Stimulated activated naive CD8-positive, alpha-beta T cell treated with anti-CD3 and anti-CD28 coated beads, Interleukin-15, Interleukin-2, amounts not matched to agents 100 U/mL and 50 U/mL, for 24 hours (primary cell): ENCODE measurements at regions not wholly inside any gene's neighbourhood (a gene's known extent, or its start where the extent isn't known, plus 50 kb on each side); places are given as distances from the start of the nearest gene placed in this dataset.
"Not testable (repeated sequence)": the region's sequence is repeated elsewhere in the genome, so short reads cannot be mapped to it uniquely, and the experiment has no call there.

ENCODE experiments used
- ATAC-seq: fragments of 150-1000 bp; cut with Tn5 transposase; one replicate; pipeline ENCODE4 v1.10.0; 2021
- DNase-seq: peaks from one replicate; pipeline ENCODE4 v3.0.0; 2021

- DNase-seq: no peak
- ATAC-seq: peak; percentile 14
Measured at GRCh38 chr2:133884739-133885381, 316.6 kb upstream of the NCKAP5 start.

DNA sequence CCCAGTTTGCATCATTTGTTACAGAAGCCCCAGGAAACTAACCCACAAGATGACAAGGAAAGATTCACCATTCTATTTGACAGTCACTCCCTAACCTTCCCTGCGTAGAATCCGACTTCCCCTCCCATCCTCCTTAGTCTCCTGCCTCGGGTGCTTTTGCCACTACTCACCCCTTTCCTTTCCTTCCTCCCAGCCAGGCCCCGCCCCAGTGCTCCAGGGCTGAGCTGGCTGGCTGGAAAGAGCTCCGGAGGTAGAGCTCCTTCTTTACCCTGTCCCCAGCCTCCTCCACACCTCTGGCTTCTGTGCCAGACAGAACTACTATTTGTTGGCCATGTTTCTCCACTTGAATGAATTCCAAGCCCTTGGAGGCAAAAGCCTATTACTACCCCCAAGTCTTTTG lies 317.6 kb upstream of the NCKAP5 start:
- no peak for ATAC-seq
- DNase-seq: no peak

DNA sequence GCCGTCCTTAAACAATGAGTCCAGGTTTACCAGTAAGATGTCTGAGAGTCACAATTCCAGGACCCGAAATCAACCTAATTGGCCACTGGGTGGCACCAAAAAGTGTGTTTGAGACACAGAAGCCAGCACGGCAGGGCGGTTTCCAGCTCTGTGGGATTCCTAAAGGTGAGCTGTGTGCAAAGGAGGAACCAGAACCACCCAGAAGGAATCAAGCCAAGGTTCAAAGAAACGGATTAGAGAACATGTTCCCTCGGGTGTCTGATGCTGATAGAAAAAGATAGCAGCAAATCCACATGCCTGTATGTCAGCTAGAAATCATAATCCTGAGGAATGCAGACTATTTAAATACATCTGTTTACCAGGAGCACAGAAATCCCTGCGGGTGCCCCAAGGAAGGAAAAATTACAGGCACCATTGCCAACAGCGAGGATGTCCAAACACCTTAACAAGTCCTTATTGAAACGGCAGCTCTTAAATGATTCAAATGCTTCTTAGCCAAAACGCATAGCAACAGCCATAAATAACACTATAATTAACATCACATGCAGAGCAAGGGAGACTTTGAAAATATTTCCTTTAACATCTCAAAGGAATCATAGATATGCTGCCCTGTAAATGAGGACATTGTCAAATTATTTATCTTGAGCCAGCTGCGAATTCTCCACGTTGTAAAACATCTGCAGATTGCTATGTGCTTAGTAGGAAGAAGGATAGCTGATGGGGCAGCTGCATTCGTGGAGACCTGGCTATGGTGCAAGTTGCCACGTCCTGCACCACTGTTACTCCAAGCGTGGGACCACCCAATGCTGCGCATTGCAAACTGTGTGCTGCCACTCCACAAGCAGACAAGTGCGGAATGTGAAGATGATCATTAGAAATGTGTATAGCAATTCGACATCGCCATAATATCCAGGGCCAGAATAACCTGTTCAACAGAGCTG lies 318.7 kb upstream of the NCKAP5 start:
- DNase-seq (peak; percentile 46), ATAC-seq (no peak)

GRCh38 chr2:133887676-133888040 lies 319.4 kb upstream of the NCKAP5 start:
- DNase-seq (no peak), ATAC-seq (no peak)

DNA sequence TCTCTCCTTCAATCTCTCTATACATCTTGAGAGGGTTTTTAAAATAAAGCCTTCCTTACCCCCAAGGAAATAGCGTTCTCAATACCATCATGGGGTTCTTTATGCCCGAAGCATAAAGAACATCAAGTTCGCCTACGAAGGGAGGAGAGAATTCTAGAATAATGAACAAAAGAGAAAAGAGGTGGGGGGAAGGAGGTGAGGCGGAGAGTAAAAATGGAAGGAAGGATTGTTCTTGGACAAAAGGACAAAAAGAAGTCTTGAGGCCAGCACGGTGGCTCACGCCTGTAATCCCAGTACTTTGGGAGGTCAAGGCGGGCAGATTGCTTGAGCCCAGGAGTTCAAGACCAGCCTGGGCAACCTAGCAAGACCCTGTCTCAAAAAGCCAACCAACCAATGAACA lies 319.8 kb upstream of the NCKAP5 start:
- ATAC-seq: no peak
- DNase-seq: no peak

- DNase-seq (no peak), ATAC-seq (no peak)
Measured at GRCh38 chr2:133888621-133889219, 320.5 kb upstream of the NCKAP5 start.

DNA sequence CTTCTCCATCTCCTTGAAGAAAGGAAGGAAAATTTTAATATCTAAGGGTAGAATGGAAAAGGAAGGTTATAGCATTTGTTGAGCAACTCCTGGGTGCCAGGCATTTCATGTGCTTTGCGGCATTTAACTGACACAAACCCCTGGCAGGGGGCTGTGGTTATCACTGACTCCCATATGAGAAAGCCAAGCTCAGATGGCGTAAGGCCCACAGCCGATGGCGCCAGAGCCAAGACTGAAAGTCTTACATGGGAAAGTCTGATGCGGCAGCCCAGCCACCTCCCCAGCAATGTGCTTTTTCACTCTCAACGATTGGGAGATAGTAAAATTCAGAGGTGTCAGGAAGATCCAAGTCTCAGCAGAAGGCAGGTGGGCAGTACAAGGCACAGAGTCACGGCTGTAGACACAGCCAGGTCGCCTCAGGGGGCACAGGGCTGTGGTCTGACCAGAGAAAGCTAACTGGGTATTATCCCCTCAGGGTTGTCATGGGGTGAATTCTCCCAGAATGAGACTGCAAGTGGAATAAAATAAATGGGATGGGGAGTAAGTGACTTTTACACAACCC lies 324.2 kb upstream of the NCKAP5 start:
- DNase-seq (no peak), ATAC-seq (no peak)

GRCh38 chr2:133894429-133894828 lies 326.2 kb upstream of the NCKAP5 start:
- ATAC-seq (no peak), DNase-seq (no peak)

DNA sequence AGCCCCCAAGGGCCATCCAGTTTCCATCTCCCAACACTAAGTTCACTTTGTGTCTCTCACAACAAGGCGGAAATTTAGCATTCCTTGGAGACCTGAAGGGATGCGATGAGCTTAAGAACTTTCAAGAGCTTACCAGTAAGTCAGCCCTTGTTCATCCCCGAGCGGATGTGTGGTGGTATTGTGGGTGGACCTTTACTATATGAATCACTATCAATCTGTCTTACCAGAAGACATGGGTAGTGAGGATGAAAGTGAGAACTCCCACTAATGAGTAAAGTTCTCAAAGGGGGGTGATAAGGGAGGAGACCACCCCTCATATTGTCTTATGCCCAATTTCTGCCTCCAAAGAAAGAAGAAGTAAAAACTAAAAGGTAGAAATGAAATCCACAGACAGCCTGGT lies 329.6 kb upstream of the NCKAP5 start:
- ATAC-seq, DNase-seq: not testable (repeated sequence)

- DNase-seq: no peak
- no peak for ATAC-seq
Measured at GRCh38 chr2:133900909-133901308, 332.6 kb upstream of the NCKAP5 start.

GRCh38 chr2:133906396-133906795 lies 338.1 kb upstream of the NCKAP5 start:
- DNase-seq (no peak), ATAC-seq (no peak)

DNA sequence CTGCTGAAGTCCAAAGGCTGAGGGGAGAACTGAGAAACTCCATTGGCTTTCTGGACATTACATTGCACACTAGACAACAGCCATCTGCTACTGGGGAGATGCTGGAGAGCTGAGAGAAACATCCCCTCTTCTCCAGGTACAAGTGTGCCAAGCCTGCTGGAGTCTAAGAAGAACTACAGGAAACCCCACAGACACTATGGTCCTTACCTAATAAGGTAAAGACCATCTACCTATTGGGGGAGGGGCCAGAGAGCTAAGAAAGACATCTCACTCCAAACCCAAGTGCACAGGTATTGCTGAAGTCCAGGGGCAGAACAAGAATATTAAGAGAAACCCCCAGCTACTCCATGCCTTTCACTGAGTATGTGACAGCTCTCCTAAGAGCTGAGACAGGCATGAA lies 338.7 kb upstream of the NCKAP5 start:
- DNase-seq (no peak), ATAC-seq (no peak)

DNA sequence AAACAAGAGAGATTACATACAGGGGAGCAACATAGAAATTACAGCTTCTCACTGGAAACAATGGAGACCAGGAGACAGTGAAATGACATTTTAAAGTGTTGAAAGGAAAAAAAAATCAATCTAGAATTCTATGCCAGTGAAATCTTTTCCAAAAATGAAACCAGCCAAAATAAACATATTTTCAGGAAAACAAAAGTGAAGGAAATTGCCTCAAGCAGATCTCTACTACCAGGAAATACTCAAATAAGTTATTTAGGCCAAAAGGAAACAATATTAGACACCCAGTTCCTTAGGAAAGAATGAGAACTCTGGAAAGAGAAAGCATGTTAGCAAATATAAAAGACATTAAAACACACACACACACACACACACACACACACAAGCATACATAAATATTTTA lies 339.9 kb upstream of the NCKAP5 start:
- DNase-seq (no peak), ATAC-seq (no peak)

GRCh38 chr2:133918141-133918540 lies 335.7 kb upstream of the MGAT5 start:
- ATAC-seq (no peak), DNase-seq (no peak)

- ATAC-seq: no peak
Measured at GRCh38 chr2:133919285-133919684, 334.6 kb upstream of the MGAT5 start.

GRCh38 chr2:133927894-133928293 lies 326.0 kb upstream of the MGAT5 start:
- DNase-seq (no peak), ATAC-seq (no peak)

More at GRCh38 chr2:133919285-133919684, 334.6 kb upstream of the MGAT5 start:
- no peak for DNase-seq

DNA sequence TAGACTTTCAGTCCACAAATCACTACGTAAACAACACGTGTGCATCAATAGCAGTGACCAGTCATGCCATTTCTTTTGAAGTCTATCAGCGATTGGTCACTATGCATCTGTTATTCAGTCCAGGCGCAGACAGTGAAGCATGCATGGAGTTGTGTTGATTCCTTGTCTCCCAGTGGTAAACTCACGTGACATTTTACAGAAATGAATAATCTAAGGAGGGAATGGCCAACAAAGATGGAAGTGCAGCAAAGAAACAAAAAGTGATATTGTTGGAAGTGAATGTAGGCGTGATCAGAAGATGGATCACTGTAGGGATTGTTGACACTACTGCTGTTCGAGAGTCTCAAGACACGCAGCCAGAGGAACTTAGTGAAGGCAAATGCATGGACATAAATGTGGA lies 317.8 kb upstream of the MGAT5 start:
- DNase-seq (no peak), ATAC-seq (no peak)

DNA sequence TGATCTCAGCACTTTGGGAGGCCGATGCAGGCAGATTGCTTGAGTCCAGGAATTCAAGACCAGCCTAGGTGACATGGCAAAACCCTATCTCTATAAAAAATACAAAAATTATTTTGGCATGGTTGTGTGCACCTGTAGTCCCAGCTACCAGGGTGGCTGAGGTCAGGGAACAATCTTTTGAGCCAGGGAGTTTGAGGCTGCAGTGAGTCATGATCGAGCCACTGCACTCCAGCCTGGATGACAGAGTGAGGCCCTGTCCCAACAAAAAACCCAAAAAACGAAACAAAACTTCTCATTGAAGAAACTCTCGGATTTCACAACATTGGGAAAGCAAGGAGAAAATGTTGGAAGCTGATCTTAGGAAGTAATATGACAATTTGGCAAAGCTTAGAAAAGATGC lies 317.3 kb upstream of the MGAT5 start:
- no peak for ATAC-seq

DNA sequence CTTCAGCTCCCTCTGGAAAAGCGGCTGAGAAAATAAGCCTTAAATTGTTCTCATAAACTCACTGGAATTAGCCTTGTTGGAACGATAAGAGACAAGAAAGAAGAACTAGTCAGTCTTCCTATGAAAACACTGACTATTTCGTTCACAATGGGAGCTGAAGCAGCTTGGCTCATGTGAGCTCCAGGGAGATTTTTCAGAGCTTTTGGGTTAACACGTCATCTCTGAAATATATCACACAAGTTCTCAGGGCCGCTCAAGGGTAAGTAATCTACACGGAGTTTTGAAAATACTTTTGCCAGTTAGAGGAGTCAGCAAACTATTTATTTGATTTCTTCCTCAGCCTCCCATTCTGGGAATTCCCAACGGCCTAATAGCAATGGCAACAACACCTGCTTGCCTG lies 316.2 kb upstream of the MGAT5 start:
- no peak for ATAC-seq
- no peak for DNase-seq

More for the DNA sequence above, 317.3 kb upstream of the MGAT5 start:
- DNase-seq: no peak

DNA sequence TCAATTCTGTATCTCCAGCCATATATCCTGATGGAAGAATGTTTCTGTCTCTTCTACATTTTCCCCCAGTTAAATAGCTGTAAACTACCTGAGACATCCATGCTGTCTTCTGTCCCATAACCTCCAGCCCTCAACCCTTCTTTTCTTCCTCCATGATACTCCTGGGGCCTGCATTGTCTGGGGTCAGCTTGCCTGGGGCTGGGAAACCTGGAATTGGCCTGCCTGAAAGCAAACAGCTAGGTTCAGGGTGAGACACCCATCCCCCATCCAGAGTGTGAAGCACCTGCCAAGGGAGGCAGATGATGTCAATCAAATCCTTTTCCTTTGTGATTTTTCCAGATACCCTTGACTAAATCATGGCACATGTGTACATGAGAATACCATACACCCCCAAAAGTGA lies 313.7 kb upstream of the MGAT5 start:
- ATAC-seq: no peak
- DNase-seq: no peak

- DNase-seq (no peak), ATAC-seq (no peak)
Measured at GRCh38 chr2:133941666-133942065, 312.2 kb upstream of the MGAT5 start.

- DNase-seq: no peak
- no peak for ATAC-seq
Measured at GRCh38 chr2:133942398-133942797, 311.5 kb upstream of the MGAT5 start.

GRCh38 chr2:133943108-133943507 lies 310.8 kb upstream of the MGAT5 start:
- ATAC-seq: no peak
- DNase-seq: no peak
